Daoy (cell line): ENCODE measurements at regions not wholly inside any gene's neighbourhood (a gene's known extent, or its start where the extent isn't known, plus 50 kb on each side); places are given as distances from the start of the nearest gene placed in this dataset.
"Not testable (repeated sequence)": the region's sequence is repeated elsewhere in the genome, so short reads cannot be mapped to it uniquely, and the experiment has no call there.

ENCODE experiments used
- DNase-seq: peaks from one replicate; pipeline ENCODE4 v3.0.0-alpha.2; 2015; ENCODE audit warnings: low read depth

- no peak for DNase-seq
Measured at GRCh38 chr1:229131243-229132105, 139.4 kb upstream of the RAB4A start.

GRCh38 chr1:229132106-229132443, 138.8 kb upstream of the RAB4A start:
- DNase-seq: no peak

- DNase-seq: no peak
Measured at GRCh38 chr1:229132706-229133105, 138.2 kb upstream of the RAB4A start.

DNA sequence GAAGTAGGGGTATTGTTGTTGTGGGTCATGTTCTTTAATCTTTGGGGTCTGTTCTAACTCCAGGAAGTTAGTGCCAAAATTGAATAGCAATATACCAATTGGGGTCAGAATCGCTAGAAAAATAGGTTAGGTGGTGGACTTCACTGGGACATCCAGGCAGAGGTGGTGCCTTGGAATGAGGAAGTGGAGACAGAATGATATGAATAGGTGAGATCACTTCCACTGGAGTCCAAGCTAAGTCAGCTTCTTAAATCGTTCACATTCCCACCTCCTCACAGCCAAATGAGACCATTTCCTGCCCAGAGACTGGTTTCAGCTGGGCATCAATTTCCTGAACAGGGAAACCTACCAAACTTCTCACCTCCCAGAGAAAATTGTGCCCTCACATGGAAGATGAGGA, 137.8 kb upstream of the RAB4A start:
- no peak for DNase-seq

DNA sequence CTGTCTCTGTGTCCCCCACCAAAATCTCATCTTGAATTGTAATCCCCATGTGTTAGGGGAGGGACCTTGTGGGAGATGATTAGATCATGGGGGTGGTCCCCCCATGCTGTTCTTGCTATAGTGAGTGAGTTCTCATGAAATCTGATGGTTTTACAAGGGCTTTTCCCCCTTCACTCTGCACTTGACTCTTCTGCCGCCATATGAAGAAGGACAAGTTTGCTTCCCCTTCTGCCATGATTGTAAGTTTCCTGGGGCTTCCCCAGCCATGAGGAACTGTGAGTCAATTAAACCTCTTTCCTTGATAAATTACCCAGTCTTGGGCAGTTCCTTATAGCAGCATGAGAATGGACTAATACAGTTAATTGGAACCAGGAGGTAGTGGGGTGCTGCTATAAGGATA, 137.1 kb upstream of the RAB4A start:
- DNase-seq: no peak

- DNase-seq: not testable (repeated sequence)
Measured at GRCh38 chr1:229134381-229135217, 136.3 kb upstream of the RAB4A start.

DNA sequence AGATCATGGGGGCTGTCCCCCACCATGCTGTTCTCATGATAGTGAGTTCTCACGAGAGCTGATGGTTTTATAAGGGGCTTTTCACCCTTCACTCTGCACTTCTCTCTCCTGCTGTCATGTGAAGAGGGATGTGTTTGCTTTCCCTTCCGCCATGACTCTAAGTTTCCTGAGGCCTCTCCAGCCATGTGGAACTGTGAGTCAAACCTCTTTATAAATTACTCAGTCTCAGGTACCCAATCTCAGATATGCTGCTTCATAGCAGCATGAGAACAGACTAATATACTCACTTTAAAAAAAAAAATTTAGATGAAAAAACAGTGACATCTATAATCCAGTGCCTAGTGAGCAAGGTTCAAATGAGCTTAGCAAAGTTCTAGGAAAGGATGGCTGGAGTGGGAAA, 135.1 kb upstream of the RAB4A start:
- no peak for DNase-seq

- DNase-seq: no peak
Measured at GRCh38 chr1:229136822-229137221, 134.1 kb upstream of the RAB4A start.

GRCh38 chr1:229137271-229137670, 133.6 kb upstream of the RAB4A start:
- DNase-seq: no peak

DNA sequence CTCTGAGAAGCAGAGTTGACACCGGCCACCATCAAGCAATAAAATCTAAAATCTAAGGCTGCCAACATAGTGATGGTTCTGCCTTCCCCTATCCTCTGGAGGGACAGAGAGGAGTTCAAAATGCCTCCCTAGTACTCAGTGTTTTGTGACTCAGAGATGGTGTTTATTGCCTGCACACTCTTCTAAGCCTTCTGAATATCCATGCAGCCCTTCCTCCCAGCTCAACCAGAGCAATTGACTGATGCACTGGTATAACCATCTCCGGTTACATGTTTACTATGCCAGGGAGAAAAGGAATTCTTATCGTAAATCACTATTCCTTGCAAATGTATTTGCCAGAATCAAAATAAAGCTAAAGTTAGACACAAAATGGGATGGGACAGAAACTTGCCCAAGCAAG, 132.9 kb upstream of the RAB4A start:
- no peak for DNase-seq

GRCh38 chr1:229139331-229140118, 131.4 kb upstream of the RAB4A start:
- no peak for DNase-seq

- DNase-seq: no peak
Measured at GRCh38 chr1:229140119-229140396, 130.9 kb upstream of the RAB4A start.

DNA sequence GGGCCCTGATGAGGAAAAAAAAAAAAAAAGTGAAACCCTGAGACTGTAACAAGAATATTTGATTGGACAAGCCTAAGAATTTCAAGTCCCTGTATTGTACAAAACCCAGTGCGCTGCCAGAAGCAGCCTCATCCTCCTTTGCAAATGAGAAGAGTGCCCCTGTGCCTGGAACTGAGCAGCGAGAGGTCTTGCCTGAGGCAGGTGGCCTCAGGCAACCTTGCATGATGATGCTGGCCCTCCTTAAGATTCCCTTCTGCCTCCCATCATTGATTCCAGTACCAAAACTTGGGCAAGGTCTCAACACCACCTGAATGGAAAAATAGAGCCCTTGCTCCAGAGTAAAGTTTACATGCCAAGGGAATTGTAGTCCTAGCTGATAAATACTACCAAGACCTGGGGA, 129.6 kb upstream of the RAB4A start:
- DNase-seq: no peak

- no peak for DNase-seq
Measured at GRCh38 chr1:229141689-229142377, 129.1 kb upstream of the RAB4A start.

DNA sequence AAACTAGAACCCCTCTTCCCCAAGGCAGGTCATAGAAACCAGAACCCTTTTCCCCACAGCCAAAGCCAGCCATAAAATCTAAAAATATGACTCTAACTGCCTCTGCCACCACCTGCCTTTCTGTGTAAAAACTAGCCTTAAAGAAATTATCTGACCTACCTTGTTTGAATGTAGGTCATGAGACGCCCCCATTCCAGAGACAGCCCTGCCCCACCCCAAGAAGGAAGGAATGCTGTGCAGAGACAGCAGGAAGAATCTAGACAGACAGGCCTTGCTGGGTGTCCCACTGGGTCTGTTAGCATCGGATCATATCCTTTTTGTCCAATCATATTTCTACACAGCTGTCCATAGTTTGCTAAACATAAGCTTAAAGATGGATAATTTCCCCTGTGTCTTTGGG, 128.4 kb upstream of the RAB4A start:
- DNase-seq: no peak

- DNase-seq: no peak
Measured at GRCh38 chr1:229146647-229147046, 124.3 kb upstream of the RAB4A start.

- peak; percentile 23 for DNase-seq
Measured at GRCh38 chr1:229147072-229147471, 123.8 kb upstream of the RAB4A start.

DNA sequence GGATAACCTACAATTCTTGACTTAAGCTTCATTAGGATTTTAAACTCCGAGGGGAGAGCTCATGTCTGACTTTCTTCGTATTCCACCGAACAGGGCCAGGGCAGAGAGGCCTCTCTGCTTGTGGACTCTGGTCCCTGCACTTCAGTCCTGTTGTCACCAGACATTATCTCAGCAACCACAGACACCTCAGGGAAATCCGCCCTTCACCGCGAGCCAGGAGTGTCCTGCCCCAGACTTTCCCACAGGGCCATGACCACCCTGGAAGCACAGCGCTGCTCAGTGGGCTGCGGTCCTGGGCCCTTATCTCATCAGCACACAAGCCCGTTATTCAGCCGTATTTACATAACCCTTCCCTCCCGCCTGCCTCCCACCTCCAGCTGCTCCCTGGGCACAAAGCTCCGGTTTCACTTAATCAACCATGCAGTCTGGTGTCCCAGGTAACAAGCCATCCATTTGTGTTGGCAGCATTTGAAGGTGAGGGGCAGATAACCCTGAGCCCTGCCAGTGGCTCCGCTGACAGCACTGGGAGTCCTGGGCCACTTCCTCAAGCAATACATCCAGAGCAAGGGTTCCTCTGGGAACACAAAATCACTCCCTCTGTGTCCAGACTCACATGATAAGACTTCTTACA, 122.8 kb upstream of the RAB4A start:
- DNase-seq: peak; percentile 84

GRCh38 chr1:229148743-229149142, 122.2 kb upstream of the RAB4A start:
- no peak for DNase-seq

DNA sequence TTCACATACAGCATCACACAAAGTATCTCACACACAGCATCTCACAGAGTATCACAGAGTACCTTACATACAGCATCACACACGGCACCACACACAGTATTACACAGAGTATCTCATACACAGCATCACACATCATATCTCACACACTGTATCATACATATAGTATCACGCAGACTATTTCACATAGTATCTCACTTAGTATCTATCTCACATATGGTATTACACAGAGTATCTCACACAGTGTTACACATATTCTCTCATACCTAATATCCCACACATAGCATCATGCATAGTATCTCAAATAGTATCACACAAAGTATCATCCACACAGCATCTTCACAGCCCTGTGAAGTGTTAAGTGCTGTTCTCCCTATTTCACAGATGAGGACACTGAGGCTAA, 121.5 kb upstream of the RAB4A start:
- no peak for DNase-seq

DNA sequence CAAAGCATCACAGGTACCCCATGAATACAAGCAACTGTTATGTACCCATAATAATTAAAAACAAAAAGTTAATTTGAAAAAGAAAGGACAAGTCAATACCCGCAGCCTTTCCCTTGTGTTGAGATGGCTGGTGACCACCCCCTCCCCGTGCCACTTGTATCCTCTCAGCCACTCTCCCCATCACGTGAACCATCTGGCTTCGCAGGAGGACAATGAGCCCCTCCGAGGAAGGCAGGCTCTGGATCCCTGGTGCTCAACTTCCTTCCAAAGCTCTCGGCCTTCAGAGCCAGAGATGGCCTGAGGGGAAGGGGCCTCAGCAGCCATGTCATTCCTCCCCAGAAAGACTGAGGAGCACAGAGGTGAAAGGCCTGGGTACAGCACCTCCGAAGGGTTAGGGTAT, 120.4 kb upstream of the RAB4A start:
- DNase-seq: no peak

GRCh38 chr1:229151412-229151811, 119.5 kb upstream of the RAB4A start:
- DNase-seq: not testable (repeated sequence)
